Vagina (tissue), 2 donors: ENCODE measurements at regions not wholly inside any gene's neighbourhood (a gene's known extent, or its start where the extent isn't known, plus 50 kb on each side); places are given as distances from the start of the nearest gene placed in this dataset.

Experiments
- DNase-seq, 2 donors: peaks; one replicate each; pipeline ENCODE4 v3.0.0-alpha.2; 2017; ENCODE audit errors: extremely low spot score in 2 of 2
- H3K27ac ChIP-seq: fragments of 200-600 bp; sonication (generic); one replicate; pipeline ENCODE4 v1.5.1; 2019
- H3K27me3 ChIP-seq: fragments of 200-600 bp; sonication (generic); one replicate; pipeline ENCODE4 v1.5.1; 2019
- H3K36me3 ChIP-seq, 2 donors: fragments of 200-600 bp; sonication (generic); one replicate each; pipeline ENCODE4 v1.5.1; 2017 to 2019
- H3K4me1 ChIP-seq: fragments of 200-600 bp; sonication (generic); one replicate; pipeline ENCODE4 v1.5.1; 2019
- H3K4me3 ChIP-seq, 2 donors: fragments of 200-600 bp; sonication (generic); 1 replicate in 1 of 2; 2 replicates in 1 of 2; pipeline ENCODE4 v1.5.1; 2016 to 2019
- H3K9me3 ChIP-seq: fragments of 200-600 bp; sonication (generic); one replicate; pipeline ENCODE4 v1.5.1; 2019
- CTCF ChIP-seq, 3 experiments: fragments of 450-650 bp in 2 of 3; fragments of 200-600 bp in 1 of 3; sonication (generic) in 1 of 3; IDR thresholded peaks; one replicate each; pipeline ENCODE4 v1.5.1; 2017 to 2019; ENCODE audit warnings: antibody characterized with exemption in 3 of 3, mild to moderate bottlenecking in 2 of 3, moderate library complexity in 2 of 3
- POLR2A ChIP-seq, 2 donors: fragments of 450-650 bp; IDR thresholded peaks; one replicate each; pipeline ENCODE4 v1.6.1; 2017; ENCODE audit warnings: antibody characterized with exemption in 2 of 2, mild to moderate bottlenecking in 2 of 2, moderate library complexity in 2 of 2
- POLR2AphosphoS5 ChIP-seq, 2 donors: sonication (generic); formaldehyde crosslinking; IDR thresholded peaks; one replicate each; pipeline ENCODE4 v1.9.0; 2017; ENCODE audit warnings: antibody characterized with exemption in 2 of 2, mild to moderate bottlenecking in 2 of 2, low read depth in 1 of 2; ENCODE audit not compliant: insufficient read depth in 1 of 2
- intact Hi-C: fragments of 100-400 bp; cut with DNase I; formaldehyde crosslinking; loops from one replicate; pipeline ENCODE4 v1.15.1; 2023

GRCh38 chr2:66994654-66995053 lies 402.5 kb upstream of the ETAA1 start:
- H3K4me3 ChIP-seq, result no peak overlapping the region

DNA sequence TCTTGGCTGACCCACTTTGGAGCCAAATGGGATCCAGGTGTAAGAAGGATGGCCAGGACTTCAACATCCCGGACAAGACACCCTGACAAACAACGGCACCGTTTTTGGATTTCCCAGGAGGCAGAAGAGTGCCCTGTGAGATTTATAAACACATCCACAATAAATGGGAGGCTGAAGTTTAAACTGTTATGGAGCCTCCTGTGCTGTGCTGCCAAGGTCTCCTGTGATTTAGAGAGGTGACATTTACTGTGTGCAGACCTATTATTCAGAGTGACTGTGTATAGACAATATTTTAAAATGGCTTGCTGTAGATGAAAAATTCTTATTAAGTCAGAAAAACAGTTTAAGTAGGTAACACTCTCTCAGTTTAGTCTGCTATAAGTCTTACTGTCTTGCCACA lies 401.5 kb upstream of the ETAA1 start:
- H3K27me3 ChIP-seq, result no peaks in the 10 kb centered on the region
- intact Hi-C loops, result no loop called here
- no peak for TF ChIP-seq POLR2AphosphoS5 (IDR thresholded peaks at IDR 0.05; ENCODE audit: insufficient read depth in 1 of 2, low read depth in 1 of 2)
- no peak for TF ChIP-seq POLR2A (IDR thresholded peaks at IDR 0.05)
- no peak for TF ChIP-seq CTCF (IDR thresholded peaks at IDR 0.05)
- H3K27ac ChIP-seq, result no peak overlapping the region
- H3K4me1 ChIP-seq, result no peaks in the 10 kb centered on the region
- H3K4me3 ChIP-seq, result no peak overlapping the region
- DNase-seq, result no peak
- no peaks in the 10 kb centered on the region for H3K36me3 ChIP-seq
- H3K9me3 ChIP-seq, result no peaks in the 10 kb centered on the region

More at GRCh38 chr2:66994654-66995053, 402.5 kb upstream of the ETAA1 start:
- DNase-seq, result no peak
- H3K27ac ChIP-seq, result no peak overlapping the region
- TF ChIP-seq CTCF (IDR thresholded peaks at IDR 0.05), result no peak
- no peak for TF ChIP-seq POLR2AphosphoS5 (IDR thresholded peaks at IDR 0.05; ENCODE audit: insufficient read depth in 1 of 2, low read depth in 1 of 2)
- no peak for TF ChIP-seq POLR2A (IDR thresholded peaks at IDR 0.05)
- H3K27me3 ChIP-seq, result no peaks in the 10 kb centered on the region
- no peaks in the 10 kb centered on the region for H3K36me3 ChIP-seq
- intact Hi-C loops, result no loop called here
- no peaks in the 10 kb centered on the region for H3K9me3 ChIP-seq
- H3K4me1 ChIP-seq, result no peaks in the 10 kb centered on the region

DNA sequence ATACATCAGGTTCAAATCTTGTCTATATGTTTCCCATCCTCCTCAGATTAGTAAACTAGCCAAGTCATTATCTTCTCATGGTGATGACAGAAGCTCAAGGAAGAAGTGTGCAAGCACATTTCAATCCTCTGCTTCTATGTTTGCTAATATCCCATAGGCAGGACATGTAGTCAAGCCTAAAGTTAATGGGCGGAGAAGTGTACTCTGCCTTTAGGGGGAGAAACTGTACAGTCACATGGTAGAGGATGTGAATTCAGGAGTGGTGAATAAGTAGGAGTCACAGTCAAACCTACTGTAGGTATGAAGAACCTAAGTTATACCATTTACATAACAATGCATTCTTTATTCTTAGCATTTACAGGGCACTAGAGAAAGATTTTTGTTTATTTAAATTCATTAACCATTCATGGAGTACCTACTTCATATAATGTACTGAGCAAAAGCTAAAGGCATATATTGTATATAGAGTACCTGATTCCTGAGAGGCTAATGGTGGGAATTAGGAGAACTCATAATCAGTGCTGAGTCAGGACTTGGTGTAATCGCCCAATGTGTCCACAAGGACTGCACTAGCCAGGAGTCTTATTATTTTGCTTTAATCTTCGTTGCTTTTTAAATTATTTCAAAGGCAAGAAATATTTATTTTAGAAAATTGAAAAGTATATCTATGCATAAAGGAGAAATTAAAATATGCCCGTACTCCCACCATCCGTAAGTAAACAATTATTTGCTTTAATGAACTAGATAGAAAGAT lies 394.3 kb upstream of the ETAA1 start:
- Histone ChIP-seq H3K4me3 (no peak overlapping the region), H3K9me3 (no peaks in the 10 kb centered on the region), H3K36me3 (no peaks in the 10 kb centered on the region), H3K27ac (no peak overlapping the region), H3K4me1 (no peaks in the 10 kb centered on the region), H3K27me3 (no peaks in the 10 kb centered on the region)
- TF ChIP-seq CTCF (IDR thresholded peaks at IDR 0.05), result no peak
- TF ChIP-seq POLR2A (IDR thresholded peaks at IDR 0.05), result no peak
- no peak for TF ChIP-seq POLR2AphosphoS5 (IDR thresholded peaks at IDR 0.05; ENCODE audit: insufficient read depth in 1 of 2, low read depth in 1 of 2)
- intact Hi-C loops, result no loop called here
- no peak for DNase-seq

- no peak for DNase-seq
- Histone ChIP-seq H3K36me3 (no peaks in the 10 kb centered on the region), H3K27ac (no peak overlapping the region), H3K27me3 (no peaks in the 10 kb centered on the region), H3K4me3 (no peak overlapping the region), H3K4me1 (no peaks in the 10 kb centered on the region), H3K9me3 (no peaks in the 10 kb centered on the region)
- TF ChIP-seq POLR2AphosphoS5 (IDR thresholded peaks at IDR 0.05; ENCODE audit: insufficient read depth in 1 of 2, low read depth in 1 of 2) (no peak), CTCF (IDR thresholded peaks at IDR 0.05) (no peak), POLR2A (IDR thresholded peaks at IDR 0.05) (no peak)
- intact Hi-C loops, result no loop called here
Measured at GRCh38 chr2:67006373-67006960, 390.7 kb upstream of the ETAA1 start.

- Histone ChIP-seq H3K9me3 (no peaks in the 10 kb centered on the region), H3K4me3 (no peak overlapping the region), H3K4me1 (no peaks in the 10 kb centered on the region), H3K27ac (no peak overlapping the region), H3K36me3 (no peaks in the 10 kb centered on the region), H3K27me3 (no peaks in the 10 kb centered on the region)
- DNase-seq, result no peak
- TF ChIP-seq POLR2A (IDR thresholded peaks at IDR 0.05), result no peak
- intact Hi-C loops, result no loop called here
Measured at GRCh38 chr2:67008155-67008554, 389.0 kb upstream of the ETAA1 start.
